ENCODE measurements at regions not wholly inside any gene's neighbourhood (a gene's known extent, or its start where the extent isn't known, plus 50 kb on each side); places are given as distances from the start of the nearest gene placed in this dataset.
A peak's percentile ranks its signal among the peaks of the same experiment; 100 is the strongest.

- DNase-seq: no peak
Observed at GRCh38 chr6:9404351-9405146, 969.2 kb upstream of the SLC35B3 start.

- no peak for DNase-seq
Observed at GRCh38 chr6:9403736-9404135, 968.4 kb upstream of the SLC35B3 start.

GRCh38 chr6:9401960-9402359, 966.6 kb upstream of the SLC35B3 start:
- no peak for DNase-seq

- no peak for DNase-seq
Observed at GRCh38 chr6:9399916-9400315, 964.6 kb upstream of the SLC35B3 start.

DNA sequence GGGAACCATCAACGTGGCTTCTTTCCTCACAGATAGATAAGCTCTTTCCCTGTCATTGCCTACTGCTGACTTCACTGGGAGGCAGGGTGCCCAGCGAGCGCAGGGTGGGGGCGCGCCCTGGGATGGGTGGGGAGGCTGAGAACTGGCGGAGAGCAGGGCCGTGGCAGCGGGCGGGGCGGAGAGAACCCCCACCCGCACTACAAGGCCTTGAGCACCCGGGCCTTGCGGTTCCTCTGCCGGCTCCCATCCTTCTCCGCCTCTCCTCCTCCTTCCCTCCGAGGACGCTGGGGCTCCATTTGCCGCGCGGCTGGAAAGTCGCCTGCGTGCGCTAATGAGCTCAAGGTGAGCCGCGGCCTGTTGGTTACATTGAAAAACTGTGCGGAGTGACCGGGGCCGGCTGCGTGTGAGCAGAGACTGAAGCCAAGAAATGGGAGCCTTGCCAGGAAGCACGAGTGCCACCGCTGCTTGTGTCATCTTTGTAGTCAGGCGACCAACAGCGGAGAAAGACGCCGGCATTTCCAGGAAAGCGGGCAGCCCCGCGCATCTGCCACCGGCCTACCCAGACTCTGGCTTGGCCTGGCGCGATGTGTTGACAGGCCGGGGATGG, 963.5 kb upstream of the SLC35B3 start:
- DNase-seq: peak; percentile 27

DNA sequence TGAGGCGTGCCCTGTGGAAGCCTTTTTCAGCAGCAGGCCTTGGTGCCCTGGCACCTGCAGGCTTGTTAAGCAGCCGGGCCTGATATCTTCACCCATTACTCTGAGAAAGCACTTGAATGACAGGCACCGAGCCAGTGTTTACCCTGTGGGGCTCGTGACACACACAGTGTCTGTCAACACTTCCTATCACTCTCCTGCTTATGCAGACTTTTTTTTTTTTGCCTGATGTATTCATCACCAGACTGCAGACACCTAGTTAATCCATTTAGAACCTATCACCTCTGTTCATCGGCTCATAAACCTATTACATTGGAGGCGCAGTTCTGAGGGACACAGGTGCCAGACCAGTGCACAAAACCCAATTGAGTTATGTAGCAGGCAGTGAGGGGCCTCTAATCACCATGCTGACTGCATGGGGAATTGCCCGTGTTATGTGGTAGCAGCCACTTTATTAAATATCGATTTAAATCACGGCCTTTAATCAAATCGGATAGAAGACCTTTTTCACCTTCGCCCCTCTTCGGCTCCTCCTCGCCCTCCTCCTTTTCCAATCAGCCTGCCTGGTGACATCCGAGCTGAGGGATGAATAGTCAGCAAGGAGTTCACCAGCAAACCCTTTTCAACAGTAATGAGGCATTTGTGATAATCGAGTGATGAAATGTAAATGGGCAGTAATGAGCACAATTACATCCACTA, 962.9 kb upstream of the SLC35B3 start:
- DNase-seq: no peak

- DNase-seq: no peak
Observed at GRCh38 chr6:9388596-9388995, 953.3 kb upstream of the SLC35B3 start.

- no peak for DNase-seq
Observed at GRCh38 chr6:9380568-9380967, 945.2 kb upstream of the SLC35B3 start.

DNA sequence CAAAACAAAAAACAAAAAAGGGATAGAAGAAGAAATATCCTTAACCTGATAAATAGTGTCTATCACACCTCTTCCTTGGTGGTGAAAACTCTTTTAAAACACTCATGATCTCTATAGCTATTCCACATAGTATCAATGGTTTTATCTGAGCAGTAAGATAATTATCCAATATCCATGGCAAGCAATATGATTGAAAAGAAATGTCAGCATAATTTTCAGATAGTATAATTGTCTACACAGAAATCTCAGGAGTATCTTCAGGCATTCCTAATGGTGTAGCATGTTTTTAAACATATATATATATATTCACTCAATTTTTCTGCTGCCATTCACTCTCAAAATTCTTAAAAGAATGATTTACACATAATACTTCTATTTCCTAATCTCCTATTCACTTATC, 938.0 kb upstream of the SLC35B3 start:
- DNase-seq: no peak

GRCh38 chr6:9370480-9370879, 935.1 kb upstream of the SLC35B3 start:
- no peak for DNase-seq

GRCh38 chr6:9365378-9365777, 930.0 kb upstream of the SLC35B3 start:
- no peak for DNase-seq

GRCh38 chr6:9361749-9362148, 926.4 kb upstream of the SLC35B3 start:
- DNase-seq: no peak

GRCh38 chr6:9360881-9361280, 925.5 kb upstream of the SLC35B3 start:
- DNase-seq: no peak

- no peak for DNase-seq
Observed at GRCh38 chr6:9347608-9348007, 912.3 kb upstream of the SLC35B3 start.

- no peak for DNase-seq
Observed at GRCh38 chr6:9346923-9347322, 911.6 kb upstream of the SLC35B3 start.

DNA sequence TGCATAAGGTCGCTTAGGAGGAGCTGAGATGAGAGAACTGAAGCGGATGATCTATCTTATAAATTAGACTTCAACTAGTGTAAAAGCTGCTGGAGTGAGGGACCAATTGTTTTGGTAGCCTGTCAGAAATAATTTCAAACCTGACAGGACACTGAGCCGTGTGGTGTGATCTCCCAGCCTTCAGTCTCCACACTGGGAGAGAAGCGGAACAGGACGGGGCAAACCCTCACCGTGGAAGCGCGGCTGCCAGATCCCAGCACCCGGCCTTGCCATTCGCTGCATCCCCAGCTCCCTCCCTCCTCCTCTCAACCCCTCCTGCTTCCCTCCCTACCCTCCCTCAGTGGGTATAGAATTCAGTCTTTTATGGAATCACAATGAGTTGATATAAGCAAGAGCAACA, 900.1 kb upstream of the SLC35B3 start:
- DNase-seq: no peak

- DNase-seq: no peak
Observed at GRCh38 chr6:9334979-9335378, 899.6 kb upstream of the SLC35B3 start.

GRCh38 chr6:9332241-9332780, 897.0 kb upstream of the SLC35B3 start:
- DNase-seq: no peak

- no peak for DNase-seq
Observed at GRCh38 chr6:9316831-9317230, 881.5 kb upstream of the SLC35B3 start.

DNA sequence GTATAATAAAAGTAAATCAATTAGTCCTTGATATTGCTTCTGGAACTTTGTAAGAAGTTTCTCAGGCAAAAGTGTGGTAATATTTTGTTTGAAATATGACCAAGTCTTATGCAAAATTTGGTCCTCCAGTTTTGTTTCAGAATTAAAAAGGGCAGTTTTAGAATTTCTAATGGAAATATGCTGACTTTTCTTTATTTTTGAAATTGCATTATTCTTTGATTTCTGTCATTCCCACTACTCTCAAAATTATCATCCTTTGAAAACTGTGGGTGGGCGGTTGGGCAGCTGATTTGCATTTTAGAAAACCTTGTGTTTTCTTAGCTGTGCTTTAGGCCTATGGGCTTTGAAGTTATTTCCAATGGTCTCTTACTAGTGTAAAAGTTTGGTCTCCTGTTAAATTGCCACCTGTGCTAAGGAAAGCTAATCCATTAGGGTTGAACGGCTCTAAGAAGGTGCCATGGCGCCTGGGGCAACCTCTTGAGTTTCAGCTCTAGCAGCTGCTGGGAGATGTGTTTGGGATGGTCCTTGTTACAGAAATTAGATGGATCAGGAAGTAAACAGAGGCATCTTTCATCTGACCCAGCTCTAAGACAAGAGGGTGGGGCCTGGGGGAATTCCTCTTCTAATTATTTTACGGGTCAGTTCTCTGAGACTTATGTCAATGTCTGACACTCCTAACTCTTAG, 880.8 kb upstream of the SLC35B3 start:
- DNase-seq: no peak

- DNase-seq: no peak
Observed at GRCh38 chr6:9308284-9308683, 872.9 kb upstream of the SLC35B3 start.

GRCh38 chr6:9307786-9308185, 872.4 kb upstream of the SLC35B3 start:
- no peak for DNase-seq

All from renal pelvis (tissue), 1 donor.